ENCODE measurements at regions not wholly inside any gene's neighbourhood (a gene's known extent, or its start where the extent isn't known, plus 50 kb on each side); places are given as distances from the start of the nearest gene placed in this dataset.
A peak's percentile ranks its signal among the peaks of the same experiment; 100 is the strongest.
"Not testable (repeated sequence)": the region's sequence is repeated elsewhere in the genome, so short reads cannot be mapped to it uniquely, and the experiment has no call there.

DNA sequence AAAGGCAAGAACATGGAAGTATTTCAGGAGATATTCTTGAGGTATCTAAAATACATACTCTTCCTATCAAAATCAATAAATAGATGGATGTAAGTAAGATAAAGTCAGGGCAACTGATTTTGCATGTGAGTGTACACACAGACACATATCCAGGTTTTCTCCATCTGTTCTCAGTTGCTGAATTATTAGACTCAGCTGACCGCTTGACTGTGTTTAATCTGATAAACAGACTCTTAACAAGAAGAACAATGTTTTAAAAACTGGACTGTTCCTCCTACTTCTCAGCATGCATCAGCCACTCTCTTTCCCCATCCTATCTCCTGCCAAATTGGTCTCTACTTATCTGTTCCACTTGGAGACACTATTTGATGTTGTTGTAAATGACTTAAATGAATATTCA is 73.5 kb downstream of the GOLGA8G start:
- no peak for ATAC-seq (ENCODE audit: low FRiP score)
- H3K27ac ChIP-seq (ENCODE audit: low read depth in 1 of 2, low read length in 2 of 2) = no peak overlapping the region

GRCh38 chr15:28457396-28457932 is 75.3 kb downstream of the GOLGA8G start:
- peak; percentile 50 to 76 for DNase-seq
- H3K27me3 ChIP-seq (ENCODE audit: control insufficient read depth in 1 of 2, insufficient read depth in 2 of 2, low read length in 1 of 2); H3K36me3 ChIP-seq (ENCODE audit: control insufficient read depth in 1 of 2, insufficient read depth in 2 of 2, low read length in 1 of 2); H3K9me3 ChIP-seq (ENCODE audit: control insufficient read depth, low read length); intact Hi-C loops (cut with DNase I); ATAC-seq (ENCODE audit: low FRiP score); H3K4me3 ChIP-seq (ENCODE audit: low read length in 2 of 2); H3K27ac ChIP-seq (ENCODE audit: low read depth in 1 of 2, low read length in 2 of 2); H3K4me1 ChIP-seq (ENCODE audit: control insufficient read depth in 1 of 2, insufficient read depth in 2 of 2, low read length in 2 of 2): not testable (repeated sequence)
- WGBS, 2 donors = 87 to 88% methylated on average over 32 of the region's 32 CpGs

More for the DNA sequence above, 73.5 kb downstream of the GOLGA8G start:
- 72% methylated on average over 1 of the region's 1 CpG for WGBS, 2 donors
- Histone ChIP-seq H3K27me3 (ENCODE audit: control insufficient read depth in 1 of 2, insufficient read depth in 2 of 2, low read length in 1 of 2) (no peaks in the 10 kb centered on the region), H3K36me3 (ENCODE audit: control insufficient read depth in 1 of 2, insufficient read depth in 2 of 2, low read length in 1 of 2) (no peaks in the 10 kb centered on the region), H3K4me1 (ENCODE audit: control insufficient read depth in 1 of 2, insufficient read depth in 2 of 2, low read length in 2 of 2) (no peaks in the 10 kb centered on the region), H3K9me3 (ENCODE audit: control insufficient read depth, low read length) (no peaks in the 10 kb centered on the region), H3K4me3 (ENCODE audit: low read length in 2 of 2) (no peak overlapping the region)
- DNase-seq = no peak
- intact Hi-C loops (cut with DNase I) = no loop called here

- intact Hi-C loops (cut with DNase I) = no loop called here
- Histone ChIP-seq H3K36me3 (ENCODE audit: control insufficient read depth in 1 of 2, insufficient read depth in 2 of 2, low read length in 1 of 2) (no peaks in the 10 kb centered on the region), H3K9me3 (ENCODE audit: control insufficient read depth, low read length) (no peaks in the 10 kb centered on the region), H3K4me1 (ENCODE audit: control insufficient read depth in 1 of 2, insufficient read depth in 2 of 2, low read length in 2 of 2) (no peaks in the 10 kb centered on the region), H3K27me3 (ENCODE audit: control insufficient read depth in 1 of 2, insufficient read depth in 2 of 2, low read length in 1 of 2) (no peaks in the 10 kb centered on the region), H3K4me3 (ENCODE audit: low read length in 2 of 2) (no peak overlapping the region), H3K27ac (ENCODE audit: low read depth in 1 of 2, low read length in 2 of 2) (no peak overlapping the region)
- DNase-seq (peak; percentile 50 to 79), ATAC-seq (ENCODE audit: low FRiP score) (no peak)
- 85 to 86% methylated on average over 30 of the region's 30 CpGs for WGBS, 2 donors
Observed at GRCh38 chr15:28456476-28457395, 76.0 kb downstream of the GOLGA8G start.

DNA sequence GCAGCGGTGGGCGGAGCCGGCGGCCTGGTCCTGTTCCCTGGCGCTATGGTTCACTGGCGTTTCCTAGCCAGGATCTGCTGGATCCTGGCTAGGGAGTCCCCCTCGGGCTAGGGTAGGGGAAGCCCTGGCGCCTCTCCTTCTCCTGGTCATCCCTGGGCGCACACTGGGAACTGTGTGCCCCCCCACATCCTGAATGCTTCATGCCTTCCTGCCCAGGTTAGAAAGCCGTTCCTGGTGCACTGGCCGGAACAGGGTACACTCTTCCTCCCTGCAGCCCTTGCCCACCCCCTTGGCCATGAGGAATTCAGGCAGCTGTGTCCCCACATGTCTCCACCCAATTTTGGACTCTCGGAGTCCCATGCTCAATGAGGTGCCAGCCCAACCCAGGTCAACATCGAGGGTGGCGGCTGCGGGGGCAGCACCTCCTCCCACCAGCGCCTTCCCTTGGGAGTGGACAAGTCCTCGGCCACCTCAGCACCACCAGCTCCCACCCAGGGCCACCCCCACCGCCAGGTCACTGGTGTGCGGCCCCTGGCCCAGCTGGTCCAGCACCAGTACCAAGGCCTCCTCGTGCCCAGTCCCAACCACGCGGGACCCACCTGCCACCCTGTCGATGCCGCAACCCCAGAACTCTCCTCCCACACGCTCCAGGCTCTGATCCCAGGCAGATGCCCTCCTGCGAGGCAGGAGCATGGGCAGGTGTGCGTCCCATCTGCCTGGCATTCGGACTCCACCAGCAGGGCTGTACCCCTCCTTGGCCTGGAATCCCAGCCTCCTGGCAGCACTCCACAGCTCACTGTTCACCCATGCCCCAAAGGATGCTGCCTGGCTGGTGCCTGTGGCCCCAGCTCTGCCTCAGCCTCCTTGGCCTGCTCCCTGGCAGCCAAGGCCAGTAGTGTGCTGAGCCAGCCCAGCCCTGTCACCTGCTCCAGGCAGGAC is 77.0 kb downstream of the GOLGA8G start:
- H3K27me3 ChIP-seq (ENCODE audit: control insufficient read depth in 1 of 2, insufficient read depth in 2 of 2, low read length in 1 of 2); H3K36me3 ChIP-seq (ENCODE audit: control insufficient read depth in 1 of 2, insufficient read depth in 2 of 2, low read length in 1 of 2); ATAC-seq (ENCODE audit: low FRiP score); H3K27ac ChIP-seq (ENCODE audit: low read depth in 1 of 2, low read length in 2 of 2); H3K9me3 ChIP-seq (ENCODE audit: control insufficient read depth, low read length); intact Hi-C loops (cut with DNase I); H3K4me3 ChIP-seq (ENCODE audit: low read length in 2 of 2); H3K4me1 ChIP-seq (ENCODE audit: control insufficient read depth in 1 of 2, insufficient read depth in 2 of 2, low read length in 2 of 2): not testable (repeated sequence)
- peak; percentile 53 to 79 for DNase-seq
- 89 to 90% methylated on average over 22 to 23 of the region's 28 CpGs for WGBS, 2 donors

DNA sequence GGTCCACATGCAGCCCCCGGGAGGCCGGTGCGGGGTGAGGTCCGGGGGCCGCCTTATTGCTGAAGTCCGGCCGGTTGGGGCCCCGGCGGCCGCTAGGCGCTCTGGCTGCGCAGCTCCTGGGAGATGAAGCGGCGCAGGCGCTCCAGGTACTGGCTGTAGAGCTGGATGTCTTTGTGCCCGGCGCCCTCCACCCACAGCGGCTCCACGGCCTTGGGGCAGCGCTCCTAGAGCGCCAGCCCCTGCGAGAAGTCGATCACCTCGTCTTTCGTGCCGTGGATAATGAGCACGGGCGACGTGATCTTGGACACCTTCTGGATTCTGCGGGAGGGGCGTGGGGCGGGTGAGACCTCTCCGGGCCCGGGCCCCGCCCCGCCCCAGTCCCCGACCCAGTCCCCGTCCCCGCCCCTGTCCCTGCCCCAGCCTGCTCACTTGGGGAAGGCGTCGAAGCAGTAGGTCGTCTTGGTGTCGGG is 76.3 kb downstream of the GOLGA8F start:
- H3K36me3 ChIP-seq (ENCODE audit: control insufficient read depth in 1 of 2, insufficient read depth in 2 of 2, low read length in 1 of 2); ATAC-seq (ENCODE audit: low FRiP score); H3K4me3 ChIP-seq (ENCODE audit: low read length in 2 of 2); DNase-seq; H3K27me3 ChIP-seq (ENCODE audit: control insufficient read depth in 1 of 2, insufficient read depth in 2 of 2, low read length in 1 of 2); H3K27ac ChIP-seq (ENCODE audit: low read depth in 1 of 2, low read length in 2 of 2); intact Hi-C loops (cut with DNase I); H3K9me3 ChIP-seq (ENCODE audit: control insufficient read depth, low read length); H3K4me1 ChIP-seq (ENCODE audit: control insufficient read depth in 1 of 2, insufficient read depth in 2 of 2, low read length in 2 of 2): not testable (repeated sequence)
- 0 to 2% methylated on average over 9 to 41 of the region's 43 CpGs for WGBS, 2 donors
